Gastroesophageal sphincter (tissue), 3 donors: ENCODE measurements at regions not wholly inside any gene's neighbourhood (a gene's known extent, or its start where the extent isn't known, plus 50 kb on each side); places are given as distances from the start of the nearest gene placed in this dataset.

Experiments
- POLR2AphosphoS5 ChIP-seq: sonication (generic); formaldehyde crosslinking; IDR thresholded peaks from one replicate; pipeline ENCODE4 v1.6.1; 2017; ENCODE audit warnings: antibody characterized with exemption
- TF ChIP-seq, protein P1 (sequence below), 4 experiments: fragments of 200-600 bp in 2 of 4; fragments of 450-650 bp in 2 of 4; sonication (generic) in 1 of 4; IDR thresholded peaks; one replicate each; pipeline ENCODE4 v1.5.1; 2017 to 2019; ENCODE audit warnings: antibody characterized with exemption in 4 of 4, mild to moderate bottlenecking in 2 of 4, moderate library complexity in 2 of 4

DNA sequence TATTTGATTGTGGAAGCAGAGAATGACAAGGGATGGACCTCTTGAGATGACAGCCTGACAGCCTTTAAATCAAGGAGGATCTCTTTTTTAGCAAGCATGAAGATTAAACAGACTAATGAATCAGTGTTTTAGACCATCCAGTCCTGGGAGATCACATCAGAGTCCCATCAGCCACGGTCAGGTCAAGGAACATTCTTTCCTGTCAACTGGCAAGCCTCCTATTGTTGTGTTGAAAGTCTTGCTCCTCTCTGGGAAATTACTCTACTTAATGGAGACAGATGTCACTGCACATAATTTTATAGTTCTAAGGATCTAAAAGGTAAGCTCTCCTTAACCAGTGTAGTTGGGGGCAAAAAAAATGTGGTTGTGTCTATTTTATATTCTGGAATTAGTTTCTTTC, 469.0 kb downstream of the TMEM182 start:
- TF ChIP-seq POLR2AphosphoS5: no peak
- TF ChIP-seq, protein P1, sequence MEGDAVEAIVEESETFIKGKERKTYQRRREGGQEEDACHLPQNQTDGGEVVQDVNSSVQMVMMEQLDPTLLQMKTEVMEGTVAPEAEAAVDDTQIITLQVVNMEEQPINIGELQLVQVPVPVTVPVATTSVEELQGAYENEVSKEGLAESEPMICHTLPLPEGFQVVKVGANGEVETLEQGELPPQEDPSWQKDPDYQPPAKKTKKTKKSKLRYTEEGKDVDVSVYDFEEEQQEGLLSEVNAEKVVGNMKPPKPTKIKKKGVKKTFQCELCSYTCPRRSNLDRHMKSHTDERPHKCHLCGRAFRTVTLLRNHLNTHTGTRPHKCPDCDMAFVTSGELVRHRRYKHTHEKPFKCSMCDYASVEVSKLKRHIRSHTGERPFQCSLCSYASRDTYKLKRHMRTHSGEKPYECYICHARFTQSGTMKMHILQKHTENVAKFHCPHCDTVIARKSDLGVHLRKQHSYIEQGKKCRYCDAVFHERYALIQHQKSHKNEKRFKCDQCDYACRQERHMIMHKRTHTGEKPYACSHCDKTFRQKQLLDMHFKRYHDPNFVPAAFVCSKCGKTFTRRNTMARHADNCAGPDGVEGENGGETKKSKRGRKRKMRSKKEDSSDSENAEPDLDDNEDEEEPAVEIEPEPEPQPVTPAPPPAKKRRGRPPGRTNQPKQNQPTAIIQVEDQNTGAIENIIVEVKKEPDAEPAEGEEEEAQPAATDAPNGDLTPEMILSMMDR (IDR thresholded peaks at IDR 0.05): no peak
